Epithelial cell of esophagus (primary cell): ENCODE measurements at regions not wholly inside any gene's neighbourhood (a gene's known extent, or its start where the extent isn't known, plus 50 kb on each side); places are given as distances from the start of the nearest gene placed in this dataset.
"Not testable (repeated sequence)": the region's sequence is repeated elsewhere in the genome, so short reads cannot be mapped to it uniquely, and the experiment has no call there.

Source experiments
- DNase-seq: peaks from one replicate; pipeline ENCODE4 v3.0.0; 2010; ENCODE audit warnings: low read depth
- H3K4me3 ChIP-seq: 2 replicates; pipeline ENCODE4 v1.5.1; 2011; ENCODE audit warnings: mild to moderate bottlenecking, low read length, control low read depth
- CTCF ChIP-seq: IDR thresholded peaks from 2 replicates; pipeline ENCODE4 v1.5.1; 2011; ENCODE audit warnings: low read depth, mild to moderate bottlenecking, low read length, control low read depth, inconsistent platforms; ENCODE audit not compliant: insufficient read depth; ENCODE audit errors: missing control alignments

- no peak overlapping the region for H3K4me3 ChIP-seq
- peak; percentile 48 for DNase-seq
- TF ChIP-seq CTCF: no peak
Measured at GRCh38 chr5:36407396-36407795, 105.7 kb upstream of the RANBP3L start.

- H3K4me3 ChIP-seq, DNase-seq: not testable (repeated sequence)
Measured at GRCh38 chr5:36409711-36410110, 108.0 kb upstream of the RANBP3L start.

- DNase-seq, H3K4me3 ChIP-seq: not testable (repeated sequence)
Measured at GRCh38 chr5:36410672-36411071, 109.0 kb upstream of the RANBP3L start.

- H3K4me3 ChIP-seq: no peak overlapping the region
- DNase-seq: peak; percentile 69
Measured at GRCh38 chr5:36414869-36415282, 113.2 kb upstream of the RANBP3L start.

GRCh38 chr5:36416605-36417004 lies 114.9 kb upstream of the RANBP3L start:
- no peak for TF ChIP-seq CTCF
- no peak for DNase-seq
- no peak overlapping the region for H3K4me3 ChIP-seq

More at GRCh38 chr5:36414869-36415282, 113.2 kb upstream of the RANBP3L start:
- TF ChIP-seq CTCF: peak; percentile 47

- peak; percentile 78 for DNase-seq
- no peak for TF ChIP-seq CTCF
- H3K4me3 ChIP-seq: no peak overlapping the region
Measured at GRCh38 chr5:36417221-36417620, 115.5 kb upstream of the RANBP3L start.

GRCh38 chr5:36417668-36418067 lies 116.0 kb upstream of the RANBP3L start:
- TF ChIP-seq CTCF: no peak
- DNase-seq: no peak
- H3K4me3 ChIP-seq: no peak overlapping the region

GRCh38 chr5:36418152-36418979 lies 116.7 kb upstream of the RANBP3L start:
- no peak for TF ChIP-seq CTCF
- peak; percentile 96 for DNase-seq
- no peak overlapping the region for H3K4me3 ChIP-seq
